IMR-90 (cell line): ENCODE measurements at regions not wholly inside any gene's neighbourhood (a gene's known extent, or its start where the extent isn't known, plus 50 kb on each side); places are given as distances from the start of the nearest gene placed in this dataset.

Experiments used
- ATAC-seq: fragments of 200-7000 bp; cut with Tn5 transposase; 2 replicates; pipeline ENCODE4 v1.9.1; 2020; ENCODE audit warnings: low read depth, mild to moderate bottlenecking, moderate library complexity
- BruUV-seq: library from RNA; stranded (reverse); fragments of 400-500 nt; replicated peaks from 2 replicates; lab custom pipeline; 2021; lab: Mats Ljungman, UMichigan
- CTCF ChIA-PET: fragments of 300-600 bp; formaldehyde crosslinking; extraction: SDS; loops from one replicate; lab custom pipeline; 2021; ENCODE audit warnings: antibody characterized with exemption; lab: Yijun Ruan, JAX
- POLR2A ChIA-PET: fragments of 300-600 bp; sonication (Branson Sonifier 250); formaldehyde crosslinking; loops from one replicate; lab custom pipeline; 2022; ENCODE audit warnings: antibody characterized with exemption; ENCODE audit not compliant: unreplicated experiment; lab: Charles Lee
- DNase-seq: peaks from one replicate; pipeline ENCODE4 v3.0.0; 2013
- H2AFZ ChIP-seq: replicated peaks from 2 replicates; pipeline ENCODE3; 2013; ENCODE audit warnings: low read length, mild to moderate bottlenecking; ENCODE audit not compliant: poor library complexity
- H2AK5ac ChIP-seq: 2 replicates; pipeline ENCODE4 v1.6.1; 2013; ENCODE audit warnings: low read depth, low read length, inconsistent platforms
- H2AK9ac ChIP-seq: replicated peaks from 2 replicates; pipeline ENCODE3; 2013; ENCODE audit warnings: mild to moderate bottlenecking, low read depth, low read length, moderate library complexity; ENCODE audit not compliant: poor library complexity
- H2BK120ac ChIP-seq: 2 replicates; pipeline ENCODE4 v1.6.1; 2013; ENCODE audit warnings: low read depth, low read length, inconsistent platforms
- H2BK15ac ChIP-seq: 3 replicates; pipeline ENCODE4 v1.6.1; 2013; ENCODE audit warnings: low read depth, low read length, inconsistent platforms
- H2BK20ac ChIP-seq: 2 replicates; pipeline ENCODE4 v1.6.1; 2013; ENCODE audit warnings: low read depth, mild to moderate bottlenecking, inconsistent platforms, low read length, moderate library complexity
- H2BK5ac ChIP-seq: 2 replicates; pipeline ENCODE4 v1.6.1; 2013; ENCODE audit warnings: mild to moderate bottlenecking, low read depth, low read length, inconsistent platforms; ENCODE audit not compliant: poor library complexity, severe bottlenecking
- H3K14ac ChIP-seq: replicated peaks from 2 replicates; pipeline ENCODE4 v1.6.1; 2013; ENCODE audit warnings: low read depth, low read length, inconsistent platforms
- H3K18ac ChIP-seq: 2 replicates; pipeline ENCODE4 v1.6.1; 2013; ENCODE audit warnings: low read depth, low read length, control low read depth
- H3K23ac ChIP-seq: 2 replicates; pipeline ENCODE4 v1.6.1; 2013; ENCODE audit warnings: low read depth, low read length, inconsistent platforms
- H3K27ac ChIP-seq: 2 replicates; pipeline ENCODE4 v1.5.1; 2013; ENCODE audit warnings: mild to moderate bottlenecking, control low read depth, low read length; ENCODE audit not compliant: insufficient read depth
- H3K27me3 ChIP-seq: 2 replicates; pipeline ENCODE4 v1.6.1; 2013; ENCODE audit warnings: low read length; ENCODE audit not compliant: control insufficient read depth, insufficient read depth
- H3K36me3 ChIP-seq: 2 replicates; pipeline ENCODE4 v1.6.1; 2013; ENCODE audit warnings: low read length, mixed read lengths; ENCODE audit not compliant: control insufficient read depth, insufficient read depth
- H3K4ac ChIP-seq: 2 replicates; pipeline ENCODE4 v1.6.1; 2013; ENCODE audit warnings: low read depth, low read length, inconsistent platforms
- H3K4me1 ChIP-seq: 2 replicates; pipeline ENCODE4 v1.6.1; 2013; ENCODE audit warnings: low read length, mixed read lengths; ENCODE audit not compliant: control insufficient read depth, insufficient read depth
- H3K4me2 ChIP-seq: 2 replicates; pipeline ENCODE4 v1.6.1; 2013; ENCODE audit warnings: low read depth, mild to moderate bottlenecking, control low read depth, low read length, moderate library complexity
- H3K4me3 ChIP-seq: 2 replicates; pipeline ENCODE4 v1.5.1; 2013; ENCODE audit warnings: low read depth, mild to moderate bottlenecking, control low read depth, low read length, moderate library complexity; ENCODE audit not compliant: insufficient read depth
- H3K56ac ChIP-seq: 2 replicates; pipeline ENCODE4 v1.6.1; 2013; ENCODE audit warnings: low read length, inconsistent platforms; ENCODE audit not compliant: insufficient read depth; ENCODE audit errors: extremely low read depth
- H3K79me1 ChIP-seq, 2 experiments: 2 replicates each; pipeline ENCODE4 v1.6.1; 2013; ENCODE audit warnings: low read length in 2 of 2, inconsistent platforms in 1 of 2, low read depth in 1 of 2
- H3K9ac ChIP-seq: 2 replicates; pipeline ENCODE4 v1.6.1; 2013; ENCODE audit warnings: low read depth, low read length, control low read depth
- H3K9me1 ChIP-seq: 2 replicates; pipeline ENCODE4 v1.6.1; 2013; ENCODE audit warnings: low read length, inconsistent platforms; ENCODE audit not compliant: insufficient read depth
- H3K9me3 ChIP-seq: 2 replicates; pipeline ENCODE4 v1.6.1; 2013; ENCODE audit warnings: low read length; ENCODE audit not compliant: control insufficient read depth, insufficient read depth
- H4K20me1 ChIP-seq: 2 replicates; pipeline ENCODE4 v1.6.1; 2013; ENCODE audit warnings: low read length, inconsistent platforms; ENCODE audit not compliant: insufficient read depth
- H4K5ac ChIP-seq: 2 replicates; pipeline ENCODE4 v1.6.1; 2013; ENCODE audit warnings: mild to moderate bottlenecking, low read depth, low read length, control low read depth
- H4K8ac ChIP-seq, 2 experiments: 2 replicates each; pipeline ENCODE4 v1.6.1; 2013; ENCODE audit warnings: low read depth in 2 of 2, low read length in 2 of 2, control low read depth in 1 of 2, inconsistent platforms in 1 of 2
- H4K91ac ChIP-seq: 2 replicates; pipeline ENCODE4 v1.6.1; 2013; ENCODE audit warnings: low read depth, low read length, inconsistent platforms; ENCODE audit not compliant: insufficient read depth
- CHD1 ChIP-seq: IDR thresholded peaks from 2 replicates; pipeline ENCODE4 v1.6.1; 2012; ENCODE audit warnings: low read depth, low read length, improper control_type of control experiment
- MAFK ChIP-seq: IDR thresholded peaks from 2 replicates; pipeline ENCODE4 v1.6.1; 2012; ENCODE audit warnings: low read depth, low read length, improper control_type of control experiment
- MAZ ChIP-seq: IDR thresholded peaks from 2 replicates; pipeline ENCODE4 v1.6.1; 2012; ENCODE audit warnings: low read depth, mild to moderate bottlenecking, low read length, improper control_type of control experiment, moderate library complexity, borderline replicate concordance
- WGBS, 2 experiments: methylation state at CpG; one replicate each; pipeline versions ENCODE4 v1.1.5 to v1.1.7; 2013; ENCODE audit warnings: missing lambda C conversion rate in 2 of 2; ENCODE audit not compliant: insufficient read length in 1 of 2; ENCODE audit errors: extremely low coverage in 2 of 2; 5-methylcytosine and 5-hydroxymethylcytosine counted together
- dilution Hi-C: fragments of 300-500 bp; cut with HindIII; formaldehyde crosslinking; loops from one replicate; pipeline ENCODE4 v1.14.3; 2018; ENCODE audit warnings: low sequenced_read_pairs; ENCODE audit not compliant: unreplicated experiment
- in situ Hi-C: fragments of 300-500 bp; cut with MboI; formaldehyde crosslinking; loops from 3 replicates; pipeline ENCODE4 v1.14.3; 2019; ENCODE audit warnings: low sequenced_read_pairs, inconsistent platforms, mixed read lengths
- intact Hi-C: fragments of 100-400 bp; cut with micrococcal nuclease; formaldehyde crosslinking; loops from 2 replicates; pipeline ENCODE4 v1.10.0; 2022

GRCh38 chr3:177452831-177453450 lies 255.7 kb upstream of the TBL1XR1 start:
- Histone ChIP-seq H2BK15ac (no peak overlapping the region), H3K4me2 (no peak overlapping the region), H3K18ac (no peak overlapping the region), H2AK5ac (no peak overlapping the region), H3K27ac (no peak overlapping the region), H3K4ac (no peak overlapping the region), H3K4me3 (no peak overlapping the region), H3K4me1 (peaks cover 2% of the 10 kb centered on the region), H3K23ac (no peak overlapping the region), H3K56ac (no peak overlapping the region), H2BK120ac (no peak overlapping the region), H4K8ac (no peak overlapping the region), H3K36me3 (no peaks in the 10 kb centered on the region), H3K9me3 (peaks cover 7% of the 10 kb centered on the region), H4K91ac (no peak overlapping the region), H2AK9ac (no peak overlapping the region), H3K79me1 (no peaks in the 10 kb centered on the region), H3K9me1 (no peaks in the 10 kb centered on the region), H3K27me3 (no peaks in the 10 kb centered on the region), H2AFZ (no peak overlapping the region), H3K14ac (no peak overlapping the region), H3K9ac (no peak overlapping the region), H2BK5ac (no peak overlapping the region), H4K20me1 (no peaks in the 10 kb centered on the region), H4K5ac (no peak overlapping the region), H2BK20ac (no peak overlapping the region)
- 100% methylated on average over 1 of the region's 6 CpGs; no CpG with 5 or more reads in 1 of the 2 experiments for WGBS, 2 experiments
- POLR2A ChIA-PET: no interaction called here
- no peak for ATAC-seq
- dilution Hi-C loops: no loop called here
- intact Hi-C loops: no loop called here
- TF ChIP-seq MAZ: no peak
- TF ChIP-seq MAFK: no peak
- TF ChIP-seq CHD1: no peak
- in situ Hi-C loops: no loop called here
- no TSS peak for BruUV-seq
- CTCF ChIA-PET: no interaction called here
- DNase-seq: no peak
